Parathyroid adenoma (tissue), 2 donors: ENCODE measurements at regions not wholly inside any gene's neighbourhood (a gene's known extent, or its start where the extent isn't known, plus 50 kb on each side); places are given as distances from the start of the nearest gene placed in this dataset.

Experiments used
- H2AFZ ChIP-seq: fragments of 300-600 bp; sonication (generic); one replicate; pipeline ENCODE4 v1.7.0; 2017; ENCODE audit warnings: antibody characterized with exemption, mild to moderate bottlenecking
- H3K27ac ChIP-seq: fragments of 300-600 bp; sonication (generic); one replicate; pipeline ENCODE4 v1.7.0; 2017
- H3K27me3 ChIP-seq: fragments of 300-600 bp; sonication (generic); one replicate; pipeline ENCODE4 v1.7.0; 2017; ENCODE audit warnings: low read length; ENCODE audit not compliant: control insufficient read depth, insufficient read depth
- H3K36me3 ChIP-seq: fragments of 300-600 bp; sonication (generic); one replicate; pipeline ENCODE4 v1.7.0; 2017; ENCODE audit warnings: low read length; ENCODE audit not compliant: control insufficient read depth, insufficient read depth
- H3K4me1 ChIP-seq: fragments of 300-600 bp; sonication (generic); one replicate; pipeline ENCODE4 v1.7.0; 2017; ENCODE audit warnings: control low read depth
- H3K4me2 ChIP-seq: fragments of 300-600 bp; sonication (generic); one replicate; pipeline ENCODE4 v1.7.0; 2017; ENCODE audit warnings: low read length
- H3K4me3 ChIP-seq: fragments of 300-600 bp; sonication (generic); one replicate; pipeline ENCODE4 v1.7.0; 2017; ENCODE audit warnings: low read depth, low read length
- H3K79me2 ChIP-seq: fragments of 300-600 bp; sonication (generic); one replicate; pipeline ENCODE4 v1.7.0; 2017; ENCODE audit warnings: control low read depth
- H3K9ac ChIP-seq: fragments of 300-600 bp; sonication (generic); one replicate; pipeline ENCODE4 v1.7.0; 2017; ENCODE audit warnings: mild to moderate bottlenecking
- H3K9me3 ChIP-seq: fragments of 300-600 bp; sonication (generic); one replicate; pipeline ENCODE4 v1.7.0; 2017; ENCODE audit warnings: low read length; ENCODE audit not compliant: control insufficient read depth
- CTCF ChIP-seq: fragments of 300-600 bp; sonication (generic); IDR thresholded peaks from one replicate; pipeline ENCODE4 v1.7.0; 2017; ENCODE audit warnings: antibody characterized with exemption, mild to moderate bottlenecking
- donor health status: primary hyperparathyroidism.

DNA sequence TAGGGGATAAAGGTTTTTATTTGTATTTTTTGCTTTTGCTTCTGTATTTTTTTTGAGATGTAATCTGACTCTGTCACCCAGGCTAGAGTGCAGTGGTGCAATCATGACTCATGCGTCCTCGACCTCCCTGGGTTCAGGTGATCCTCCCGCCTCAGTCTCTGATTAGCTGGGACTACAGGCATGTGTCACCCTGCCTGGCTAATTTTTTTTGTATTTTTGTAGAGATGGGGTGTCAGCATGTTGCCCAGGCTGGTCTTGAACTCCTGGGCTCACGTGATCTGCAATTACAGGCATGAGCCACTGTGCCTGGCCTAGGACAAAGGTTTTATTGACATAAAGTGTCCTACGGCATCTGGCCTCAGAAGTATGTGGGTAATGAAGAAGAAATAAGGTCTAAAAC, 297.1 kb upstream of the C9orf72 start:
- Histone ChIP-seq H3K4me2 (no peak overlapping the region), H3K36me3 (no peaks in the 10 kb centered on the region), H3K9ac (no peak overlapping the region), H3K27me3 (no peaks in the 10 kb centered on the region), H3K79me2 (no peaks in the 10 kb centered on the region), H3K4me3 (no peak overlapping the region), H3K27ac (no peak overlapping the region), H3K4me1 (no peaks in the 10 kb centered on the region), H3K9me3 (no peaks in the 10 kb centered on the region), H2AFZ (no peak overlapping the region)
- no peak for TF ChIP-seq CTCF

DNA sequence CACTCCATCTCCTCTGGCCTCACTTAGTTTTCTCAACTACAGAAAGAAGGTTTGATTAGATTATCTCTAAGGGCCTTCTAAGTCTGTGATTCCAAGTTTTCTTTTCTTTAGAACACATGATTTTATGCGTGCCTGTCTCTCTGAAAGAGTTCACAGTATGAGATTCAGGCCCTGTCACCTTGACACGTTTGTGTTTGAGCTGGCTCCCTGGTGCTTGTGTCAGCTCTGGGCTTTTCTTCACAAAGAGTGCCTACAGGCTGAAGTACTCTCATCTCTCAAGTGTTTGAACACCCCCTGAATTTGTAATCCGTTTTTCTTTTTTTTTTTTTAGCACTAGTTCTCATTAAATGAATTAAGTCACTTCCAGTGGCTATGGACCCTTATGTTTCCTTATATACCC, 306.9 kb upstream of the C9orf72 start:
- no peak overlapping the region for H3K4me2 ChIP-seq
- no peak overlapping the region for H3K27ac ChIP-seq
- H3K79me2 ChIP-seq = no peaks in the 10 kb centered on the region
- no peak overlapping the region for H2AFZ ChIP-seq
- no peaks in the 10 kb centered on the region for H3K27me3 ChIP-seq
- TF ChIP-seq CTCF = no peak
- no peak overlapping the region for H3K9ac ChIP-seq
- H3K9me3 ChIP-seq = no peaks in the 10 kb centered on the region
- H3K4me1 ChIP-seq = no peaks in the 10 kb centered on the region
- H3K4me3 ChIP-seq = no peak overlapping the region
- H3K36me3 ChIP-seq = no peaks in the 10 kb centered on the region

DNA sequence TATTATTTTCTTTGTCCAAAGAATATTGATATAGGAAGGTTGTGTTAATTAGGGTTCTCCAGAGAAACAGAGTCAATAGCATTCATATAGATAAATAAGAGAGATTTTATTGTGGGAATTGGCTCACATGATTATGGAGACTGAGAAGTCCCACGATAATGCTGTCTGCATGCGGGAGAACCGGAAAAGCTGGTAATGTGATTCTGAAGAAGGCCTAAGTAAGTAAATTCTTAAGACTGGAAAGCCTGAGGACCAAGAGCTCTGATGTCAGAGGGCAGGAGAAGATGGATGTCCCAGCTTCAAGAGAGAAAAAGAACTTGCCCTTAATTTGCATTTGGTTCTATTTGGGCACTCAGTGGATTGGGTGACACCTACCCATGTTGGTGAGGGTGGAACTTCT, 307.4 kb upstream of the C9orf72 start:
- Histone ChIP-seq H3K4me1 (no peaks in the 10 kb centered on the region), H3K4me2 (no peak overlapping the region), H3K9me3 (no peaks in the 10 kb centered on the region), H3K4me3 (no peak overlapping the region), H3K79me2 (no peaks in the 10 kb centered on the region), H3K9ac (no peak overlapping the region), H3K27ac (no peak overlapping the region), H3K36me3 (no peaks in the 10 kb centered on the region), H3K27me3 (no peaks in the 10 kb centered on the region), H2AFZ (no peak overlapping the region)
- no peak for TF ChIP-seq CTCF

GRCh38 chr9:27888661-27889295, 315.5 kb upstream of the C9orf72 start:
- TF ChIP-seq CTCF = no peak
- H2AFZ ChIP-seq = no peak overlapping the region
- H3K4me3 ChIP-seq = no peak overlapping the region
- H3K27me3 ChIP-seq = no peaks in the 10 kb centered on the region
- no peak overlapping the region for H3K27ac ChIP-seq
- no peaks in the 10 kb centered on the region for H3K4me1 ChIP-seq
- no peaks in the 10 kb centered on the region for H3K36me3 ChIP-seq
- H3K9me3 ChIP-seq = no peaks in the 10 kb centered on the region
- H3K79me2 ChIP-seq = no peaks in the 10 kb centered on the region
- no peak overlapping the region for H3K4me2 ChIP-seq
- no peak overlapping the region for H3K9ac ChIP-seq

GRCh38 chr9:27924502-27924901, 351.2 kb upstream of the C9orf72 start:
- H3K9me3 ChIP-seq = no peaks in the 10 kb centered on the region
- no peaks in the 10 kb centered on the region for H3K79me2 ChIP-seq
- no peak for TF ChIP-seq CTCF
- no peak overlapping the region for H3K4me3 ChIP-seq
- H3K4me2 ChIP-seq = no peak overlapping the region
- no peaks in the 10 kb centered on the region for H3K36me3 ChIP-seq
- H2AFZ ChIP-seq = no peak overlapping the region
- no peaks in the 10 kb centered on the region for H3K4me1 ChIP-seq
- no peaks in the 10 kb centered on the region for H3K27me3 ChIP-seq
- no peak overlapping the region for H3K27ac ChIP-seq
- no peak overlapping the region for H3K9ac ChIP-seq
